ENCODE measurements at regions not wholly inside any gene's neighbourhood (a gene's known extent, or its start where the extent isn't known, plus 50 kb on each side); places are given as distances from the start of the nearest gene placed in this dataset.

- H3K79me2 ChIP-seq (ENCODE audit: control insufficient read depth, insufficient read depth, low read length) = no peaks in the 10 kb centered on the region
- ChIA-PET CTCF (interaction anchor here (1.2 to 2.6 kb wide), 2 partner anchors 10 to 18 kb away, joined by 7 read pairs; no protein-coding TSS in a partner anchor), POLR2A (no interaction called here)
- intact Hi-C loops (cut with micrococcal nuclease) (no loop called here), dilution Hi-C loops (cut with MboI; ENCODE audit: extremely low pct_ligation_motif_present, low sequenced_read_pairs) (no loop called here)
- no peak overlapping the region for H3K27ac ChIP-seq (ENCODE audit: insufficient read depth, low read depth, low read length)
- TF ChIP-seq FOS (IDR thresholded peaks at IDR 0.05; ENCODE audit: borderline replicate concordance, insufficient read depth, low read length) (no peak), GATA2 (IDR thresholded peaks at IDR 0.05; ENCODE audit: insufficient read depth, insufficient read length, low read depth, low read length) (no peak), JUN (IDR thresholded peaks at IDR 0.05; ENCODE audit: borderline replicate concordance, insufficient read depth, insufficient read length, low read depth) (no peak), POLR2AphosphoS5 (IDR thresholded peaks at IDR 0.05; ENCODE audit: insufficient read depth, low read depth, low read length) (no peak), MYC (IDR thresholded peaks at IDR 0.05; ENCODE audit: low read depth, low read length) (no peak), EZH2 (IDR thresholded peaks at IDR 0.05; ENCODE audit: borderline replicate concordance, low read depth, low read length, severe bottlenecking) (no peak), POLR2A (IDR thresholded peaks at IDR 0.05; ENCODE audit: low read depth, low read length) (no peak), MAX (IDR thresholded peaks at IDR 0.05; ENCODE audit: insufficient read depth, insufficient read length) (no peak)
- TF ChIP-seq, protein P1, sequence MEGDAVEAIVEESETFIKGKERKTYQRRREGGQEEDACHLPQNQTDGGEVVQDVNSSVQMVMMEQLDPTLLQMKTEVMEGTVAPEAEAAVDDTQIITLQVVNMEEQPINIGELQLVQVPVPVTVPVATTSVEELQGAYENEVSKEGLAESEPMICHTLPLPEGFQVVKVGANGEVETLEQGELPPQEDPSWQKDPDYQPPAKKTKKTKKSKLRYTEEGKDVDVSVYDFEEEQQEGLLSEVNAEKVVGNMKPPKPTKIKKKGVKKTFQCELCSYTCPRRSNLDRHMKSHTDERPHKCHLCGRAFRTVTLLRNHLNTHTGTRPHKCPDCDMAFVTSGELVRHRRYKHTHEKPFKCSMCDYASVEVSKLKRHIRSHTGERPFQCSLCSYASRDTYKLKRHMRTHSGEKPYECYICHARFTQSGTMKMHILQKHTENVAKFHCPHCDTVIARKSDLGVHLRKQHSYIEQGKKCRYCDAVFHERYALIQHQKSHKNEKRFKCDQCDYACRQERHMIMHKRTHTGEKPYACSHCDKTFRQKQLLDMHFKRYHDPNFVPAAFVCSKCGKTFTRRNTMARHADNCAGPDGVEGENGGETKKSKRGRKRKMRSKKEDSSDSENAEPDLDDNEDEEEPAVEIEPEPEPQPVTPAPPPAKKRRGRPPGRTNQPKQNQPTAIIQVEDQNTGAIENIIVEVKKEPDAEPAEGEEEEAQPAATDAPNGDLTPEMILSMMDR (IDR thresholded peaks at IDR 0.05; ENCODE audit: extremely low read depth in 1 of 2, insufficient read depth in 1 of 2, low read depth in 1 of 2, low read length in 2 of 2) = no peak
- DNase-seq (ENCODE audit: low read depth, low spot score) (no peak), FAIRE-seq (no peak)
- H3K4me1 ChIP-seq (ENCODE audit: control insufficient read depth, extremely low read depth, insufficient read depth, low read length) = no peaks in the 10 kb centered on the region
- no TSS peak for BruUV-seq (replicated peaks)
- H3K4me3 ChIP-seq (replicated peaks in 1 of 3; ENCODE audit: insufficient read depth in 1 of 3, low read depth in 1 of 3, low read length in 3 of 3) = no peak overlapping the region
- H2AFZ ChIP-seq (ENCODE audit: low read depth, low read length) = no peak overlapping the region
- H3K9me3 ChIP-seq (replicated peaks; ENCODE audit: control insufficient read depth, insufficient read depth, low read length) = no peaks in the 10 kb centered on the region
- H3K9ac ChIP-seq (replicated peaks; ENCODE audit: extremely low read depth, insufficient read depth, low read length) = no peak overlapping the region
- no peaks in the 10 kb centered on the region for H3K36me3 ChIP-seq (ENCODE audit: control insufficient read depth in 2 of 2, extremely low read depth in 1 of 2, insufficient read depth in 2 of 2, low read length in 2 of 2)
- no peaks in the 10 kb centered on the region for H3K9me1 ChIP-seq (replicated peaks; ENCODE audit: control insufficient read depth, extremely low read depth, insufficient read depth, low read length)
- H4K20me1 ChIP-seq (replicated peaks; ENCODE audit: control insufficient read depth, extremely low read depth, insufficient read depth, low read length) = no peaks in the 10 kb centered on the region
- no peaks in the 10 kb centered on the region for H3K27me3 ChIP-seq (ENCODE audit: control insufficient read depth in 2 of 2, insufficient read depth in 2 of 2, low read length in 2 of 2)
- H3K4me2 ChIP-seq (ENCODE audit: insufficient read depth, low read length) = no peak overlapping the region
Measured at GRCh38 chr11:103700622-103701021, 335.8 kb upstream of the DDI1 start.
